NCI-H187 treated with DMSO at 0.1 percent for 48 hours (cell line): ENCODE measurements at regions not wholly inside any gene's neighbourhood (a gene's known extent, or its start where the extent isn't known, plus 50 kb on each side); places are given as distances from the start of the nearest gene placed in this dataset.

Experiments used
- DNase-seq: peaks from one replicate; lab custom pipeline; 2025; lab: John Stamatoyannopoulos, UW

- DNase-seq: no peak
Measured at GRCh38 chr5:167898361-167899042, 392.9 kb upstream of the WWC1 start.

- no peak for DNase-seq
Measured at GRCh38 chr5:167899490-167900070, 391.9 kb upstream of the WWC1 start.

- DNase-seq: no peak
Measured at GRCh38 chr5:167900340-167900935, 391.0 kb upstream of the WWC1 start.

GRCh38 chr5:167902298-167902697, 389.1 kb upstream of the WWC1 start:
- DNase-seq: no peak

- DNase-seq: no peak
Measured at GRCh38 chr5:167903243-167903642, 388.2 kb upstream of the WWC1 start.

- no peak for DNase-seq
Measured at GRCh38 chr5:167903659-167904058, 387.8 kb upstream of the WWC1 start.

GRCh38 chr5:167905919-167906853, 385.3 kb upstream of the WWC1 start:
- no peak for DNase-seq

- no peak for DNase-seq
Measured at GRCh38 chr5:167908606-167909005, 382.8 kb upstream of the WWC1 start.

- no peak for DNase-seq
Measured at GRCh38 chr5:167912941-167913665, 378.3 kb upstream of the WWC1 start.

GRCh38 chr5:167915237-167915636, 376.2 kb upstream of the WWC1 start:
- DNase-seq: no peak

- no peak for DNase-seq
Measured at GRCh38 chr5:167916261-167916691, 375.2 kb upstream of the WWC1 start.

- no peak for DNase-seq
Measured at GRCh38 chr5:167916706-167917105, 374.7 kb upstream of the WWC1 start.

- no peak for DNase-seq
Measured at GRCh38 chr5:167918184-167918812, 373.1 kb upstream of the WWC1 start.

GRCh38 chr5:167918813-167919483, 372.5 kb upstream of the WWC1 start:
- DNase-seq: no peak

- DNase-seq: no peak
Measured at GRCh38 chr5:167920589-167920988, 370.9 kb upstream of the WWC1 start.

- no peak for DNase-seq
Measured at GRCh38 chr5:167921796-167922195, 369.6 kb upstream of the WWC1 start.

GRCh38 chr5:167923396-167923795, 368.0 kb upstream of the WWC1 start:
- DNase-seq: no peak

- DNase-seq: no peak
Measured at GRCh38 chr5:167929841-167930240, 361.6 kb upstream of the WWC1 start.

- no peak for DNase-seq
Measured at GRCh38 chr5:167934551-167934971, 356.9 kb upstream of the WWC1 start.

- DNase-seq: no peak
Measured at GRCh38 chr5:167936022-167936421, 355.4 kb upstream of the WWC1 start.
